ENCODE measurements at regions not wholly inside any gene's neighbourhood (a gene's known extent, or its start where the extent isn't known, plus 50 kb on each side); places are given as distances from the start of the nearest gene placed in this dataset.

DNA sequence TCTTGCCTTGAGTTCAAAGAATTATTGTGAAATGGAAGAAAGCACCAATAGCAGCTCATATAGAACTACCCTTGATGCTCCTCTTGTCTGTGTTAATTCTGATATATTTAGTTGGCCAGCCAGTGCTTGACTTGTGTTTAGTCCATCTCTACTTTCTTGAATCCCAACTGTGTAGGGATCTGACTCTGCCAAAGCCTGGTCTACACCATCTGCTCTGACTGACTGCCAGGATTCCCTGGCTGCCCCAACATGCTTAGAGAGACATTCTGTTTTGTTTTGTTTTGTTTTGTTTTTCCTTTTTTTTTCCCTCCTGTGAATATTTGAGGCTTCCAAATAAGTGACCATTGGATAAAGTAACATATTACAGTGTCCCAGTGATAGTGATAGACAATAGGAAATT, 953.7 kb upstream of the MANEA start:
- TF ChIP-seq SUZ12 (IDR thresholded peaks at IDR 0.05; ENCODE audit: extremely low read depth, insufficient read depth, insufficient read length): no peak
- TF ChIP-seq YY1 (IDR thresholded peaks at IDR 0.05; ENCODE audit: insufficient read depth, insufficient read length): no peak

Measured in NT2/D1 (cell line).